K562 (cell line): ENCODE measurements at regions not wholly inside any gene's neighbourhood (a gene's known extent, or its start where the extent isn't known, plus 50 kb on each side); places are given as distances from the start of the nearest gene placed in this dataset.

Experiments used
- E2F8 ChIP-seq: fragments of 450-650 bp; IDR thresholded peaks from 2 replicates; pipeline ENCODE4 v1.7.1; 2018; ENCODE audit warnings: mild to moderate bottlenecking, low read depth; ENCODE audit not compliant: partially characterized antibody
- NFYB ChIP-seq: IDR thresholded peaks from 2 replicates; pipeline ENCODE4 v1.6.1; 2011; ENCODE audit warnings: mild to moderate bottlenecking, moderate library complexity; ENCODE audit not compliant: insufficient read length; ENCODE audit errors: extremely low read depth
- NR0B1 ChIP-seq: fragments of 450-650 bp; IDR thresholded peaks from one replicate; pipeline ENCODE4 v1.6.1; 2018; ENCODE audit warnings: mild to moderate bottlenecking, moderate library complexity; ENCODE audit not compliant: partially characterized antibody
- NR1H2 ChIP-seq: sonication (generic); formaldehyde crosslinking; IDR thresholded peaks from 2 replicates; pipeline ENCODE4 v1.4.0; 2020; ENCODE audit warnings: mild to moderate bottlenecking, missing genetic modification reagents
- RUNX1 ChIP-seq: sonication (generic); IDR thresholded peaks from 2 replicates; pipeline ENCODE4 v1.6.1; 2016; ENCODE audit warnings: antibody characterized with exemption, low read depth
- ZNF217 ChIP-seq: sonication (generic); formaldehyde crosslinking; IDR thresholded peaks from 2 replicates; pipeline ENCODE4 v1.8.0; 2022; ENCODE audit warnings: mild to moderate bottlenecking, missing genetic modification reagents
- ZNF449 ChIP-seq: fragments of 250-450 bp; sonication (Bioruptor Pico); IDR thresholded peaks from 2 replicates; pipeline ENCODE4 v1.8.0; 2022; ENCODE audit warnings: moderate library complexity, mild to moderate bottlenecking, inconsistent platforms
- ZNF583 ChIP-seq: fragments of 250-450 bp; sonication (Bioruptor Pico); IDR thresholded peaks from 2 replicates; pipeline ENCODE4 v1.4.0; 2020

- TF ChIP-seq ZNF583 (CRISPR knock-in tag) (no peak), ZNF217 (no peak), ZNF449 (no peak), NR1H2 (CRISPR knock-in tag) (no peak), RUNX1 (no peak), NFYB (no peak), NR0B1 (no peak), E2F8 (no peak)
Measured at GRCh38 chr22:34099278-34099677, 179.0 kb upstream of the LARGE1 start (continued).
